Hepatocyte (in vitro differentiated cells): ENCODE measurements at regions not wholly inside any gene's neighbourhood (a gene's known extent, or its start where the extent isn't known, plus 50 kb on each side); places are given as distances from the start of the nearest gene placed in this dataset.

Source experiments
- EZH2phosphoT487 ChIP-seq: fragments of 200-600 bp; sonication (generic); IDR thresholded peaks from one replicate; pipeline ENCODE4 v1.6.1; 2018; ENCODE audit warnings: antibody characterized with exemption, mild to moderate bottlenecking, low read depth, moderate library complexity; ENCODE audit not compliant: unreplicated experiment, severe bottlenecking
- TF ChIP-seq, protein P1 (sequence below): fragments of 200-600 bp; sonication (generic); IDR thresholded peaks from 2 replicates; pipeline ENCODE4 v1.5.1; 2016; ENCODE audit warnings: antibody characterized with exemption, mild to moderate bottlenecking; ENCODE audit not compliant: poor library complexity

DNA sequence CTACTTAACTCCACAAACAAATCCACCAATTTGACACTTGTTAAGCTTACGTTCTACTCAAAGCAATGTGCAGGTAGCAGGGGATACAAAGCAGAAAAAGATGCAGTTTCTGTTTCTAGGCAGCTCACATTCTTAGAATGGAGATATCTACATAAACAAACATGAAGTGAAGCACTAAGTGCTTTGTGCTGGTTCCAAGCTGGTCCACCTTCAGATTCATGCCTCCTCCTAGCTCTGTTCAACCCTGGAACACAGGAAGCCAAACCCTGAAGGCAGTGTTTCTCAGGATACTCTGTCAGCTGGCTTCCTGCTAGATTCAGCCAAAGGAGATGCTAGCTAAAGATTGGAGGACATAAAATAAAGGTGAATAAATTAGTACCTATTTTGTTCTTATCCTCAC is 55.3 kb upstream of the NOL4 start:
- TF ChIP-seq, protein P1, sequence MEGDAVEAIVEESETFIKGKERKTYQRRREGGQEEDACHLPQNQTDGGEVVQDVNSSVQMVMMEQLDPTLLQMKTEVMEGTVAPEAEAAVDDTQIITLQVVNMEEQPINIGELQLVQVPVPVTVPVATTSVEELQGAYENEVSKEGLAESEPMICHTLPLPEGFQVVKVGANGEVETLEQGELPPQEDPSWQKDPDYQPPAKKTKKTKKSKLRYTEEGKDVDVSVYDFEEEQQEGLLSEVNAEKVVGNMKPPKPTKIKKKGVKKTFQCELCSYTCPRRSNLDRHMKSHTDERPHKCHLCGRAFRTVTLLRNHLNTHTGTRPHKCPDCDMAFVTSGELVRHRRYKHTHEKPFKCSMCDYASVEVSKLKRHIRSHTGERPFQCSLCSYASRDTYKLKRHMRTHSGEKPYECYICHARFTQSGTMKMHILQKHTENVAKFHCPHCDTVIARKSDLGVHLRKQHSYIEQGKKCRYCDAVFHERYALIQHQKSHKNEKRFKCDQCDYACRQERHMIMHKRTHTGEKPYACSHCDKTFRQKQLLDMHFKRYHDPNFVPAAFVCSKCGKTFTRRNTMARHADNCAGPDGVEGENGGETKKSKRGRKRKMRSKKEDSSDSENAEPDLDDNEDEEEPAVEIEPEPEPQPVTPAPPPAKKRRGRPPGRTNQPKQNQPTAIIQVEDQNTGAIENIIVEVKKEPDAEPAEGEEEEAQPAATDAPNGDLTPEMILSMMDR, result no peak
- no peak for TF ChIP-seq EZH2phosphoT487
